ENCODE measurements at regions not wholly inside any gene's neighbourhood (a gene's known extent, or its start where the extent isn't known, plus 50 kb on each side); places are given as distances from the start of the nearest gene placed in this dataset.

GRCh38 chr3:44042772-44043171 lies 198.9 kb upstream of the TOPAZ1 start:
- TF ChIP-seq GATA3 (IDR thresholded peaks at IDR 0.05; ENCODE audit: low read depth, low read length) (no peak), GATA2 (IDR thresholded peaks at IDR 0.05; ENCODE audit: low read depth, low read length) (no peak)

GRCh38 chr3:44045476-44046275 lies 196.0 kb upstream of the TOPAZ1 start:
- no peak for TF ChIP-seq GATA2 (IDR thresholded peaks at IDR 0.05; ENCODE audit: low read depth, low read length)
- TF ChIP-seq GATA3 (IDR thresholded peaks at IDR 0.05; ENCODE audit: low read depth, low read length), result no peak

- no peak for TF ChIP-seq GATA3 (IDR thresholded peaks at IDR 0.05; ENCODE audit: low read depth, low read length)
- TF ChIP-seq GATA2 (IDR thresholded peaks at IDR 0.05; ENCODE audit: low read depth, low read length), result no peak
Observed at GRCh38 chr3:44047796-44048195, 193.9 kb upstream of the TOPAZ1 start.

GRCh38 chr3:44048196-44048924 lies 193.3 kb upstream of the TOPAZ1 start:
- no peak for TF ChIP-seq GATA3 (IDR thresholded peaks at IDR 0.05; ENCODE audit: low read depth, low read length)
- TF ChIP-seq GATA2 (IDR thresholded peaks at IDR 0.05; ENCODE audit: low read depth, low read length), result no peak

- TF ChIP-seq GATA2 (IDR thresholded peaks at IDR 0.05; ENCODE audit: low read depth, low read length), result no peak
- TF ChIP-seq GATA3 (IDR thresholded peaks at IDR 0.05; ENCODE audit: low read depth, low read length), result no peak
Observed at GRCh38 chr3:44048949-44049348, 192.7 kb upstream of the TOPAZ1 start.

- TF ChIP-seq GATA2 (IDR thresholded peaks at IDR 0.05; ENCODE audit: low read depth, low read length), result no peak
- no peak for TF ChIP-seq GATA3 (IDR thresholded peaks at IDR 0.05; ENCODE audit: low read depth, low read length)
Observed at GRCh38 chr3:44050101-44050500, 191.6 kb upstream of the TOPAZ1 start.

GRCh38 chr3:44050867-44051266 lies 190.8 kb upstream of the TOPAZ1 start:
- no peak for TF ChIP-seq GATA2 (IDR thresholded peaks at IDR 0.05; ENCODE audit: low read depth, low read length)
- no peak for TF ChIP-seq GATA3 (IDR thresholded peaks at IDR 0.05; ENCODE audit: low read depth, low read length)

- TF ChIP-seq GATA2 (IDR thresholded peaks at IDR 0.05; ENCODE audit: low read depth, low read length) (no peak), GATA3 (IDR thresholded peaks at IDR 0.05; ENCODE audit: low read depth, low read length) (no peak)
Observed at GRCh38 chr3:44055951-44056350, 185.7 kb upstream of the TOPAZ1 start.

- TF ChIP-seq GATA2 (IDR thresholded peaks at IDR 0.05; ENCODE audit: low read depth, low read length), result no peak
- no peak for TF ChIP-seq GATA3 (IDR thresholded peaks at IDR 0.05; ENCODE audit: low read depth, low read length)
Observed at GRCh38 chr3:44056446-44057240, 185.0 kb upstream of the TOPAZ1 start.

- TF ChIP-seq GATA3 (IDR thresholded peaks at IDR 0.05; ENCODE audit: low read depth, low read length) (no peak), GATA2 (IDR thresholded peaks at IDR 0.05; ENCODE audit: low read depth, low read length) (no peak)
Observed at GRCh38 chr3:44058022-44058867, 183.4 kb upstream of the TOPAZ1 start.

GRCh38 chr3:44058868-44059203 lies 182.8 kb upstream of the TOPAZ1 start:
- TF ChIP-seq GATA3 (IDR thresholded peaks at IDR 0.05; ENCODE audit: low read depth, low read length), result no peak
- no peak for TF ChIP-seq GATA2 (IDR thresholded peaks at IDR 0.05; ENCODE audit: low read depth, low read length)

GRCh38 chr3:44060164-44060563 lies 181.5 kb upstream of the TOPAZ1 start:
- TF ChIP-seq GATA2 (IDR thresholded peaks at IDR 0.05; ENCODE audit: low read depth, low read length), result no peak
- no peak for TF ChIP-seq GATA3 (IDR thresholded peaks at IDR 0.05; ENCODE audit: low read depth, low read length)

GRCh38 chr3:44061268-44061667 lies 180.4 kb upstream of the TOPAZ1 start:
- TF ChIP-seq GATA3 (IDR thresholded peaks at IDR 0.05; ENCODE audit: low read depth, low read length), result no peak
- TF ChIP-seq GATA2 (IDR thresholded peaks at IDR 0.05; ENCODE audit: low read depth, low read length), result no peak

All from SH-SY5Y (cell line).